GM23338 (cell line): ENCODE measurements at regions not wholly inside any gene's neighbourhood (a gene's known extent, or its start where the extent isn't known, plus 50 kb on each side); places are given as distances from the start of the nearest gene placed in this dataset.

Experiments used
- ATAC-seq: fragments of 200-7000 bp; cut with Tn5 transposase; 3 replicates; pipeline ENCODE4 v1.9.1; 2020
- DNase-seq: peaks from one replicate; pipeline ENCODE4 v3.0.0-alpha.2; 2015; ENCODE audit warnings: low spot score
- H2AFZ ChIP-seq: fragments of 200-600 bp; sonication (generic); 2 replicates; pipeline ENCODE4 v1.8.0; 2016; ENCODE audit warnings: antibody characterized with exemption, mild to moderate bottlenecking, moderate library complexity
- H3F3A ChIP-seq: fragments of 200-600 bp; sonication (generic); replicated peaks from 2 replicates; pipeline ENCODE4 v1.8.0; 2017; ENCODE audit warnings: antibody characterized with exemption, mixed run types, low read depth
- H3K27ac ChIP-seq: fragments of 200-600 bp; sonication (generic); 2 replicates; pipeline ENCODE4 v1.6.1; 2016; ENCODE audit warnings: low read depth
- H3K27me3 ChIP-seq: fragments of 200-600 bp; sonication (generic); 2 replicates; pipeline ENCODE4 v1.8.0; 2016; ENCODE audit warnings: mild to moderate bottlenecking, mixed run types, moderate library complexity; ENCODE audit not compliant: insufficient read depth
- H3K36me3 ChIP-seq: fragments of 200-600 bp; sonication (generic); 2 replicates; pipeline ENCODE4 v1.8.0; 2016; ENCODE audit warnings: mild to moderate bottlenecking; ENCODE audit not compliant: insufficient read depth
- H3K4me1 ChIP-seq: fragments of 200-600 bp; sonication (generic); 2 replicates; pipeline ENCODE4 v1.8.0; 2016; ENCODE audit warnings: mild to moderate bottlenecking, moderate library complexity; ENCODE audit not compliant: insufficient read depth
- H3K4me2 ChIP-seq: fragments of 200-600 bp; sonication (generic); 2 replicates; pipeline ENCODE4 v1.7.1; 2017; ENCODE audit warnings: mixed run types
- H3K4me3 ChIP-seq: fragments of 200-600 bp; sonication (generic); 2 replicates; pipeline ENCODE4 v1.6.1; 2016; ENCODE audit warnings: mixed run types
- H3K79me2 ChIP-seq: fragments of 200-600 bp; sonication (generic); replicated peaks from 2 replicates; pipeline ENCODE4 v1.8.0; 2017; ENCODE audit warnings: mild to moderate bottlenecking; ENCODE audit not compliant: insufficient read depth
- H3K9me2 ChIP-seq: fragments of 200-600 bp; sonication (generic); 2 replicates; pipeline ENCODE4 v1.8.0; 2017; ENCODE audit not compliant: insufficient read depth
- H4K20me1 ChIP-seq: fragments of 200-600 bp; sonication (generic); replicated peaks from 2 replicates; pipeline ENCODE4 v1.8.0; 2017; ENCODE audit warnings: mild to moderate bottlenecking; ENCODE audit not compliant: insufficient read depth
- H3K27ac Mint-ChIP-seq: 2 replicates; pipeline ENCODE4 v1.8.0; 2020; ENCODE audit warnings: inconsistent platforms, mild to moderate bottlenecking, moderate library complexity, mixed read lengths
- H3K27me3 Mint-ChIP-seq: 3 replicates; pipeline ENCODE4 v1.8.0; 2022; ENCODE audit warnings: low read depth, mild to moderate bottlenecking, moderate library complexity, mixed read lengths, inconsistent platforms; ENCODE audit not compliant: insufficient read depth, poor library complexity
- H3K36me3 Mint-ChIP-seq: 3 replicates; pipeline ENCODE4 v1.8.0; 2021; ENCODE audit warnings: low read depth, mild to moderate bottlenecking, inconsistent platforms, moderate library complexity, mixed read lengths
- H3K4me1 Mint-ChIP-seq: 3 replicates; pipeline ENCODE4 v1.8.0; 2020; ENCODE audit warnings: mild to moderate bottlenecking, inconsistent platforms, mixed read lengths
- H3K4me3 Mint-ChIP-seq: 3 replicates; pipeline ENCODE4 v1.8.0; 2021; ENCODE audit warnings: moderate library complexity, mild to moderate bottlenecking, inconsistent platforms, mixed read lengths
- H3K9me3 Mint-ChIP-seq: 3 replicates; pipeline ENCODE4 v1.8.0; 2020; ENCODE audit warnings: moderate library complexity, mild to moderate bottlenecking, inconsistent platforms, mixed read lengths
- CREB1 ChIP-seq: fragments of 250-450 bp; sonication (Bioruptor Pico); IDR thresholded peaks from 2 replicates; pipeline ENCODE4 v1.5.0; 2020; ENCODE audit warnings: low read depth, mild to moderate bottlenecking, moderate library complexity
- CTCF ChIP-seq, 2 experiments: fragments of 200-600 bp in 1 of 2; sonication (generic) in 1 of 2; conservative IDR thresholded peaks; 2 replicates each; pipeline versions ENCODE4 v1.5.1 to v1.6.1; 2016 to 2017; ENCODE audit warnings: antibody characterized with exemption in 2 of 2, low read depth in 2 of 2, mild to moderate bottlenecking in 2 of 2, moderate library complexity in 1 of 2
- ETS1 ChIP-seq: IDR thresholded peaks from 2 replicates; pipeline ENCODE4 v1.6.1; 2016; ENCODE audit warnings: antibody characterized with exemption
- EZH2 ChIP-seq: fragments of 200-600 bp; sonication (generic); IDR thresholded peaks from one replicate; pipeline ENCODE4 v1.8.0; 2017; ENCODE audit warnings: antibody characterized with exemption, mild to moderate bottlenecking, low read depth; ENCODE audit not compliant: unreplicated experiment
- EZH2phosphoT487 ChIP-seq: fragments of 200-600 bp; sonication (generic); IDR thresholded peaks from one replicate; pipeline ENCODE4 v1.8.1; 2018; ENCODE audit warnings: antibody characterized with exemption; ENCODE audit not compliant: unreplicated experiment
- JUNB ChIP-seq: IDR thresholded peaks from one replicate; pipeline ENCODE4 v1.6.1; 2016; ENCODE audit warnings: antibody characterized with exemption; ENCODE audit not compliant: unreplicated experiment
- NANOG ChIP-seq: IDR thresholded peaks from 2 replicates; pipeline ENCODE4 v1.6.1; 2016; ENCODE audit warnings: antibody characterized with exemption, borderline replicate concordance
- POLR2AphosphoS5 ChIP-seq: IDR thresholded peaks from 2 replicates; pipeline ENCODE4 v1.6.1; 2016; ENCODE audit warnings: antibody characterized with exemption, low read depth
- REST ChIP-seq: IDR thresholded peaks from one replicate; pipeline ENCODE4 v1.6.1; 2018; ENCODE audit warnings: antibody characterized with exemption; ENCODE audit not compliant: unreplicated experiment
- STAT1 ChIP-seq: IDR thresholded peaks from one replicate; pipeline ENCODE4 v1.6.1; 2016; ENCODE audit warnings: antibody characterized with exemption; ENCODE audit not compliant: unreplicated experiment
- ZNF114 ChIP-seq: fragments of 250-450 bp; sonication (Bioruptor Pico); IDR thresholded peaks from 2 replicates; pipeline ENCODE4 v1.5.0; 2020; ENCODE audit warnings: mild to moderate bottlenecking, moderate library complexity
- ZNF331 ChIP-seq: fragments of 250-450 bp; sonication (Bioruptor Pico); IDR thresholded peaks from 2 replicates; pipeline ENCODE4 v1.5.0; 2020; ENCODE audit warnings: low read depth, mild to moderate bottlenecking, moderate library complexity
- ZNF462 ChIP-seq: fragments of 250-450 bp; sonication (Bioruptor Pico); IDR thresholded peaks from 2 replicates; pipeline ENCODE4 v1.5.0; 2020; ENCODE audit warnings: mild to moderate bottlenecking, moderate library complexity

- Histone ChIP-seq H3K4me2 (no peak overlapping the region), H3K79me2 (no peaks in the 10 kb centered on the region), H3K27ac (no peak overlapping the region), H3K36me3 (no peaks in the 10 kb centered on the region), H3K4me1 (no peaks in the 10 kb centered on the region), H3F3A (no peaks in the 10 kb centered on the region), H3K4me3 (no peak overlapping the region), H3K9me2 (peaks cover 8% of the 10 kb centered on the region; the same call in 1 of the 2 replicates), H3K27me3 (no peaks in the 10 kb centered on the region), H2AFZ (no peak overlapping the region), H4K20me1 (no peaks in the 10 kb centered on the region)
- Mint-ChIP-seq H3K36me3 (no peaks in the 10 kb centered on the region), H3K4me1 (peaks cover 7% of the 10 kb centered on the region), H3K9me3 (peaks cover 3% of the 10 kb centered on the region; the same call in 1 of the 3 replicates), H3K27ac (no peak overlapping the region), H3K4me3 (no peak overlapping the region), H3K27me3 (peaks cover 2% of the 10 kb centered on the region)
- TF ChIP-seq CREB1 (CRISPR knock-in tag) (no peak), CTCF (conservative IDR thresholded peaks at IDR 0.05; ENCODE audit: low read depth in 2 of 2) (no peak), POLR2AphosphoS5 (no peak), NANOG (no peak), REST (no peak), ZNF331 (CRISPR knock-in tag) (no peak), ZNF462 (CRISPR knock-in tag) (no peak), ETS1 (no peak), EZH2 (no peak), JUNB (no peak), ZNF114 (no peak), EZH2phosphoT487 (no peak), STAT1 (no peak)
- DNase-seq (no peak), ATAC-seq (no peak)
These were observed 270.3 kb downstream of the MREG start for GRCh38 chr2:215743066-215743465.
